NCI-H2107 treated with DMSO at 0.1 percent for 48 hours (cell line): ENCODE measurements at regions not wholly inside any gene's neighbourhood (a gene's known extent, or its start where the extent isn't known, plus 50 kb on each side); places are given as distances from the start of the nearest gene placed in this dataset.
A peak's percentile ranks its signal among the peaks of the same experiment; 100 is the strongest.
"Not testable (repeated sequence)": the region's sequence is repeated elsewhere in the genome, so short reads cannot be mapped to it uniquely, and the experiment has no call there.

Source experiments
- DNase-seq: peaks from one replicate; lab custom pipeline; 2025; ENCODE audit not compliant: unreplicated experiment; lab: John Stamatoyannopoulos, UW

GRCh38 chr4:184906480-184907097 lies 80.8 kb upstream of the ACSL1 start:
- DNase-seq = no peak

GRCh38 chr4:184907216-184907615 lies 81.4 kb upstream of the ACSL1 start:
- DNase-seq = no peak

GRCh38 chr4:184907810-184908209 lies 82.0 kb upstream of the ACSL1 start:
- DNase-seq = no peak

GRCh38 chr4:184911310-184911709 lies 85.5 kb upstream of the ACSL1 start:
- DNase-seq = no peak

GRCh38 chr4:184913356-184914143 lies 87.8 kb upstream of the ACSL1 start:
- DNase-seq = no peak

- not testable (repeated sequence) for DNase-seq
Observed at GRCh38 chr4:184918799-184919198, 93.0 kb upstream of the ACSL1 start.

- no peak for DNase-seq
Observed at GRCh38 chr4:184921456-184921855, 95.7 kb upstream of the ACSL1 start.

GRCh38 chr4:184922301-184922700 lies 96.0 kb upstream of the HELT start:
- DNase-seq = no peak

- no peak for DNase-seq
Observed at GRCh38 chr4:184924516-184924915, 93.8 kb upstream of the HELT start.

GRCh38 chr4:184929476-184929875 lies 88.8 kb upstream of the HELT start:
- no peak for DNase-seq

- no peak for DNase-seq
Observed at GRCh38 chr4:184930026-184930425, 88.3 kb upstream of the HELT start.

- peak; percentile 72 for DNase-seq
Observed at GRCh38 chr4:184932343-184932742, 85.9 kb upstream of the HELT start.

GRCh38 chr4:184933311-184933710 lies 85.0 kb upstream of the HELT start:
- DNase-seq = no peak

- DNase-seq = no peak
Observed at GRCh38 chr4:184934184-184934583, 84.1 kb upstream of the HELT start.

- no peak for DNase-seq
Observed at GRCh38 chr4:184934961-184935360, 83.3 kb upstream of the HELT start.

GRCh38 chr4:184936071-184936470 lies 82.2 kb upstream of the HELT start:
- DNase-seq = no peak

GRCh38 chr4:184937030-184937710 lies 81.1 kb upstream of the HELT start:
- no peak for DNase-seq

GRCh38 chr4:184937745-184938144 lies 80.5 kb upstream of the HELT start:
- no peak for DNase-seq

GRCh38 chr4:184938871-184939270 lies 79.4 kb upstream of the HELT start:
- no peak for DNase-seq

- DNase-seq = no peak
Observed at GRCh38 chr4:184939978-184940377, 78.3 kb upstream of the HELT start.

GRCh38 chr4:184940500-184940899 lies 77.8 kb upstream of the HELT start:
- DNase-seq = no peak
